Stimulated activated CD4-positive, alpha-beta T cell treated with anti-CD3 and anti-CD28 coated beads, Interleukin-12 subunit alpha, Interleukin-12 subunit beta, amount 100 ng/mL, for 4 hours (primary cell): ENCODE measurements at regions not wholly inside any gene's neighbourhood (a gene's known extent, or its start where the extent isn't known, plus 50 kb on each side); places are given as distances from the start of the nearest gene placed in this dataset.
"Not testable (repeated sequence)": the region's sequence is repeated elsewhere in the genome, so short reads cannot be mapped to it uniquely, and the experiment has no call there.

Experiments used
- DNase-seq: peaks from one replicate; pipeline ENCODE4 v3.0.0-alpha.2; 2020

DNA sequence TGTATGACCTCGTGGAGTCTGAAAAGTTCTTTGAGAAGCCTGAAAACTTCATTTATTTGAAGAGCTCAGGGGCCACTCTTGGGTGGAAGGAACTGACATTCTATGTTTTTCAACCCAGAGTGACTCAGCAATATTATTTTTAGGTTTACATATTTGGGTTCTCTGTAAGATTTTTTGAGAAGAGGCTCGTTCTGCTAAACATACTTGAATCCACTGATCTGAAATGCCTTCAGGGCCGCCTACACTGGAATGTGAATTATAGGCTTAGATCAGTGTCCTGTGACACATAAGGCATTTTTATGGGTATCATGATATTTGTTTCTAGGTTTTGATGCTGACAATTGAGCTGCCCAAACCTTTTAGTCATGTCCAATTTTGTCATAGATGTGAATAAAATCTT is 86.2 kb downstream of the PSAT1 start:
- no peak for DNase-seq

DNA sequence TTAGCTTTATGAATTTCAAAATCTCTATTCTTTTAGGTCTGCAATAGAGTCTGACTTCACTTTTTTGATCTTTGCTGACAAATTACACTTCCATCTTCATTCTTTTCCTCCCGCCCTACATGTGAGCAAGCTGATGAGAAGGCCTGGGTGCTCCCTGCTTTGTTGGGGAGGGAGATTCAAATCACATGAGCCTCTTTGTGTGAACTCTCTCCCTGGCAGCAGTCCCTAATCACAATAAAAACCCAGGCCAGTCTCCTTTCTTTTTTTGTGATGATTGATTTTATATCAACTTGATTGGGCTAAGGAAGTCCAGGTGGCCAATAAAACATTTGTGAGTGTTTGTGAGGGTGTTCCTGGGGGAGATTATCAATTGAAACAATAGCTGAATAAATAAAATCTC is 89.4 kb downstream of the PSAT1 start:
- DNase-seq: no peak

DNA sequence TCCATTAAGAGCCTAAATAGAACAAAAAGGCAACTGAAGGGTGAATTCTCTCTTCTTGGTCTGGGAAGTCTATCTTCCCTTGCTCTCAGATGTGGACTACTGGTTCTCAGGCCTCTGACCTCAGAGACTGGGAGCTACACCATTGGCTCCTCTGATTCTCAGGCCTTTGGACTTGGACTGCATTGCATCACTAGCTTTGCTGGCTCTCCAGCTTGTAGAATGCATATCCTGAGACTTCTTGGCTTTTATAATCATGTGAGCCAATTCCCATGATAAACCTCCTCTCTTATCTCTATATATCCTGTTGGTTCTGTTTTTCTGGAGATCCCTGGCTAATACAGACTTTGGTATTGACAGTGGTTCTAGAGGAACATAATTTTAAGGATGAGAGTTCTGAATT is 89.8 kb downstream of the PSAT1 start:
- DNase-seq: no peak

DNA sequence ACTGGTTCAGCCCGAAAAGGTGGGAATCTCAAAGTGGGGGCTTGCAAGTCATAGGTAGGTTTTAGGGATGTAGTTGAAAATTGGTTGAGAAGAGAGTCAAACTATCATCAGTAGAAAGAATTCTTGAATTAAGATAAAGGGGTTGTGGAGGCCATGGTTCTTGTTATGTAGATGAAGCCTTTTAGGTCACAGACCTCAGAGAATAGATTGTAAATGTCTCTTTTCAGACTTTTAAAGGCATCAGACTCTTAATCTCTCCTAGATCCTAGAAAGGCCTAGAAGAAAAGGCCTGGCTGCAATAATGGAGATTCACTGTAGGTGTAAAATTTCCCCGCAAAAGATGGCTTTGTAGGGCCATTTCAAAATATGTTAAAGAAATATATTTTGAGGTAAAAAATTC is 96.4 kb downstream of the PSAT1 start:
- no peak for DNase-seq

DNA sequence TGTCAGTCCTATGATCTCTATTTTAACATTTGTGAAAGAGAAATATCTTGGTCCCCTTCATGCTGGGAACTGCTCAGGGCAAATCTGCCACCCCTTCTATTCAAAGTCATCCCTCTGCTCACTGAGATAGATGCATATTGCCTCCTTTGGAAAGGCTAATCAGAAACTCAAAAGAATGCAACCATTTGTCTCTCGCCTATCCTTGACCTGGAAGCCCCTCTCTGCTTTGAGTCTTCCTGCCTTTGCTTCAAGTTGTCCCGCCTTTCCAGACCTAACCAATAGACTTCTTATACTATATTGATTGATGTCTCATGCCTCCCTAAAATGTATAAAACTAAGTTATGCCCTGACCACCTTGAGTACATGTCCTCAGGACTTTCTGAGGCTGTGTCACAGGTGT is 97.0 kb downstream of the PSAT1 start:
- DNase-seq: no peak

DNA sequence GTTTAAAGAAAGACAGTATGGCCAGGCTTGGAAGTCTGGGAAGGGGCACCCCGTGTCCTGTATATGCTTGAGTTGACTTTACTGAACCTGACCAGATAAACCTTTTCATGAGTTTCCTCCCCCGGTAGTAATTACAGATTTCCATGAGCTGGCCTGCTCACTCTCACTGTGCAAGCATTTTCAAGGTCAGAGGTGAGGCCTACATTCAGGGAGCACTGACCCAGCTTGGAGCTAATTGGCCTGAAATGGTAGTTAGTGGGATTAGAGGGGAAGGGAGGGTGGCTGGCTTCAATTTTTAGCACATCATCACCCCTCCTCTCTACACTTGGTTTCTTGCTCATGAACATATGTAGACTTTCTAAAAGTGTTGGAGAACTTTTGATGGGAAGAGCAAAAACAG is 99.2 kb downstream of the PSAT1 start:
- no peak for DNase-seq

DNA sequence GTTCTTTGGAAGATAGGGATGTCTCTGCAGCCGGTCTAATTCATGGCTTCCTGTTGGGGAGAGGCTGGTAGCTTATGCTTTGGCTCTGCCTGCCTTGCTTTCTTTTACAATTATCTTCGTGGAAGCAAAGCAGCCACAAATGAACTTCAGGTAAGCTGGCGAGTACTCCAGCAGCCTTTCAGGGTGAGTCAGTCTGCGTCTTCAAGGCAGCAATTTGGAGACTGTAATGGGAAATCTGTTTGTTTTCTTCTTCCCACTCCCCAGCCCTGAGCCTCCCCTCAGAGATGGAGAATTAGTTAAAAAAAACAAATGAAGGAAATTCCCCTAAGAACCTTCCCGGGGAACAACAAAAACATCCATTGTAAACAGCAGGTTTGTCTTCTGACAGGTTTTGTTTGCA is 100.1 kb downstream of the PSAT1 start:
- DNase-seq: no peak

DNA sequence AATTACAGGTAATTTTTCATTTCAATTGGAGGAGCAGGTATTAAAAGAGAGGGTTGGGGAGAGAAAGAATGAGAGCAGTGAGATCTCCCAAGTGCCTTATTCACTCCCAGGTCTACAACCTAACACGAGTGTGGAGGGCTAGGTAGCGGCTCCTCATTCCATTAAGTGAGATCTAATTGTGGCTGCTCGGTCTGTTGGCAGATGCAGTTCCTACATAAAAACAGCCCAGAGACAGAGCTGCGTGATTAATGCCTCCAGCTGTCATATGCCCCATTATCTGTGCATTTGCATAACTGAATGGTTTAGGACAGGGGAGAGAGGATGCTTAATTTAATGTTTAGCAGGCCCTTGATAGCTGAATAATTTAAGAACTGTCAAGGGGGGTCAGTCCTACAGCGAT is 100.5 kb downstream of the PSAT1 start:
- DNase-seq: no peak

DNA sequence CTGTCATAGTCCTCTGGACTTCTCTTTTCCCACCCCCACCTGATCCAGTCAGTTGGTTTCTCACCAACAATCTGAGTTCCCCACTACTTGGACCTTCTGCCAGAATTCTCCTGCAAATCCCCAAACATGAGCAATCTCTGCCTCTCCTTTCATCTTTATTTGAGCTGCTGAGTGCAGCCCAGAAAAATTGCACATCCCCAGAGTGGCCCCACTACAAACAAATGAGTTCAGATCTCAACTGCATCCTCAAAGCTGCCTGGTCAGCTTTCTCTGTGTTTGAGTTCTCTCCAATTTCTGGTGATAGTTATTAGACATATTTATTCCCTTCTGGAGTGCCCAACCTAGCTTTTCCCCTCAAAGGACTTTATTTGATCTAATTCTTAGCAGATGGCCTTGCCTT is 102.2 kb downstream of the PSAT1 start:
- no peak for DNase-seq

DNA sequence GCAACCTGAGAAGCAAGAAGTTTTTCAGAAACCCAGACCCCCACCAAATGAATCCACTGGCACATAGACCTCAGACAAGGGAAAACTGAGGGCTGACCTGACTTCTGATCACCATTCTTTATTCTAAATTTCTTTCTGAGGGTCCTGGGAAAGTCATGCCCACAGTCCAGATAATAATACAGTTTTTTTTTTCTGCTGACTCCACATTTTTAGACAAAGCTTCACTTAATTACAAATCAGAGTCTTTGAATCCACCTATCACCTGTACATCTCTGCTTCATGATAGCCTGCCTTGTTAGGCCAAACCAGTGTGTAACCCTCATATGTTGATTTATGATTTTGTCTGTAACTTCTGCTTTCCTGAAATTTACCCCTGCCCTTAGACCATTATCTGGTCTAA is 103.6 kb downstream of the PSAT1 start:
- DNase-seq: no peak

DNA sequence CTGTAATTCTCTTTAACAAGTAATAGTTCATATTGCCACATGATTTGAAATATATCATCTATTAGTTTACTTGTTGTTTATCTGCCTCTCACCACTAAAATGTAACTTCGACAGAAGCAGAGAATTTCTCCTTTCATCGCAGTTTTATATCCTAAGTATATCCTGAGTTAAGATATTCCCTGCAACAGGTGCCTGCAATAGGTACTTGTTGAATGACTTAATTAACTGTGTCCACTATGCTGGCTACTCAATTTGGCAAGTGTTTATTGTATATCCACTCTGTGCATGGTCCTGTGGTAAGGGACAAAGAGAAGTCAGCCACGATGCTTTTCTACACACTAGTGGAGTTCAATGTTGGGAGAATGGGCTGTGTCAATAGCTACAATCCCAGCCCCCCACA is 108.5 kb downstream of the PSAT1 start:
- no peak for DNase-seq

DNA sequence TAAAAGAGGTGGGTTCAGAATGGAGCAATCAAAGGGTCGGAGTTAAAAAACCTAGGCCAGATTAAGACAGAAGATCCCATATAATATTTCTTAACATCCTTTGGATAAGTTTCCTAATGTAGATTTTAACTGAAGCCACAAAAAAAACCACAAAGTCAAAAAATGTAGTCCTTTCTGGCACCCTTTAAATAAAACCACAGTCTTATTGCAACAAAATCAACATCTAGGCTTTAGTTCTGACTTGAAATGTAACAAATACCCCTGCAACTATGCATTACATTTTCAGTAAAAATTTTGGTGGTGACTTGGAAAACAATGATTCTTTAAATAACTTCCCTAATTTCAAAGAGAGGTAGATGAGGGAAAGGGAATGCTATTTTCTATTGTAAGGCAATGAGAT is 109.2 kb downstream of the PSAT1 start:
- no peak for DNase-seq

DNA sequence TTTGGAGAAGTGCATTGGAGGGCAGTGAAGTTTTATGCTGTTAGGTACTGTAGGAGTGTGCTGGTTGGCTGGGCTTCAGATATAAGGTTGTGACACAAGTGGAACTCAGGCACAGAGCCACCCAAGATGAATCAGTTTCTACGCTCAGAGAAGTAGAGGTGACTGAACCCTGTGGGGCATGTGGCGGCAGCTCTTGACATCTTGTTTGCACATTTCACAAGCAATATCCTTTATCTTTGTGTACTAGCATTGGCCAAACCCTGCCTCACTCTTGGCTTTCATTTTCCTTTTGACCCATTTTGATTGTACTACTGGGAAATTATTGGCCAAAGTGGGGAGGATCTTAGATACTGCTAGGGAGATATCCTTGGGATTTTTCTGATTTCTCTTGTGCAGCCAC is 110.0 kb downstream of the PSAT1 start:
- no peak for DNase-seq

DNA sequence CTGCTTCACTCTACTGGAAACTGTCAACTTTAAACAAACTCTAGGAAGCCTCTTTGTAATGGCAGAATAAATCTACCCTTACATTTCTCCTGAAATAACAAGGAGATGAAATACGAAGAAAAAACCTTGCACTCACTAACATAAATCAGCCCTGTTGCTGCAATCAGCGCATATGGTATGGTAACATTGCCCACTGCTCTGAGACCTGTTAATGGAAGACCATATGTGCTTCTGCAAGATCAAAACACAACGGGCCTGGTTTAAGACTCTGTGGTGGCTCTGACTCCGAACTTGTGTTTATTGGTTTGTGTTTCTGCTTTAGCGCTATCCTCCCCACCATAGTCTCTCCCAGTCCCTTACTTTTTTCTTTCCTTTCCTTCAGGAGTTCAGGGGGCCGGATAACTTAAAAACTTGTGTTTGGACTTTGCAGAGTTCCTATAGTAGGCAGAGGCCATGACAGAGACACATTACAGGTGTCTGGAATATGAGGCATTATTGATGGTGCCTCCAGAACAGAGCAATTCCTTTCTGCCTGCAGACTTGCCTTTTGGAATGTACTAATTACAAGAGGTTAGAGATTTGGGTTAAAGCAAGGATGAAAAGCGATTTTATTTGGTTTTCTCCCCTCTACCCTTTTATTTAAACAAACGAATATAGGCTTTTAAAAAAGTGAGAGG is 110.8 kb downstream of the PSAT1 start:
- no peak for DNase-seq

DNA sequence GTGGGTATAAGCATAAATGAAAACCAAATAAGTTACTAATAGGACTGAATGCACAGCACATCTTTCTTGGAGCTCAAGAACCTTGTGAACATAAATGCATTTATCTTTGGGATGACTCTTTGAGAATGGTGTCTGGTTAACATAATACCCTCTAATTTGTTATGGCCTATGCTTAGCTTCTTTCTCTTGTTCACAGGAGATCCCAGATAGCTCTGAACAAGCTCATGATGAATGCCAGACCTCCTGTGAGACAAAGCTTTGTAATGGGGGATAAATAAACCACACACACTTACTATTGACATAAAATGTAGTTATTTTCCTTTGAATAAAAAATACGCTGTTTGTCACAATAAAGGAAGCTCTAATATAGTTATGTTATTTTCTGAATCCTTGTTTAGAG is 111.5 kb downstream of the PSAT1 start:
- DNase-seq: no peak

DNA sequence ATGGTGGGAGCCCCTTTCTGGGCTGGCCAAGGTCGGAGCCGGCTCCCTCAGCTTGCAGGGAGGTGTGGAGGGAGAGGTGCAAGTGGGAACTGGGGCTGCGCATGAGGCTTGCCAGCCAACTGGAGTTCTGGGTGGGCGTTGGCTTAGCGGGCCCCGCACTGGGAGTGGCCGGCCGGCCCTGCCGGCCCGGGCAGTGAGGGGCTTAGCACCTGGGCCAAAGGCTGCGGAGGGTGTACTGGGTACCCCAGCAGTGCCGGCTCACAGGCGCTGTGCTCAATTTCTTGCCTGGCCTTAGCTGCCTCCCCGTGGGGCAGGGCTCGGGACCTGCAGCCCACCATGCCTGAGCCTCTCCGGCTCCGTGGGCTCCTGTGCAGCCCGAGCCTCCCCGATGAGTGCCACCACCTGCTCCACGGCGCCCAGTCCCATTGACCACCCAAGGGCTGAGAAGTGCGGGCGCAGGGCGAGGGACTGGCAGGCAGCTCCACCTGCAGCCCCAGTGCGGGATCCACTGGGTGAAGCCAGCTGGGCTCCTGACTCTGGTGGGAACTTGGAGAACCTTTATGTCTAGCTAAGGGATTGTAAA is 113.1 kb downstream of the PSAT1 start:
- DNase-seq: not testable (repeated sequence)

DNA sequence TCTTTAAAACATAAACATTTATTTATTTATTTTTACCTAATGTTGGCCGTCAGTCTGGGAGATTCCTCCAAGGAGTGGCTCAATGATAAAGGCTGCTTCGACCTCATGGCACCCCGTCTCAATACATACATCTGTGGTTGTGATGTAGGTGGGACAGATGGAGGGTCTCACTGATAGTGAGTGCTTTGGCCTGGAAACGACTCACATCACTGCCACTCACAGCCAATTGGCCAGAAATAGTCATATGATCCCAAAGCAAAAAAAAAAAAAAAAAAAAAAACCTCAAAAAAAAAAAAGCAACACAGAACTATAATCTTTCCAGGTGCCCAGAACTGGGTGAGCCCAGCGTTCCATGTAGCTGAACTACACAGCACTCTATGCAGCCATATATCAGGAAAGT is 125.4 kb downstream of the PSAT1 start:
- DNase-seq: no peak

DNA sequence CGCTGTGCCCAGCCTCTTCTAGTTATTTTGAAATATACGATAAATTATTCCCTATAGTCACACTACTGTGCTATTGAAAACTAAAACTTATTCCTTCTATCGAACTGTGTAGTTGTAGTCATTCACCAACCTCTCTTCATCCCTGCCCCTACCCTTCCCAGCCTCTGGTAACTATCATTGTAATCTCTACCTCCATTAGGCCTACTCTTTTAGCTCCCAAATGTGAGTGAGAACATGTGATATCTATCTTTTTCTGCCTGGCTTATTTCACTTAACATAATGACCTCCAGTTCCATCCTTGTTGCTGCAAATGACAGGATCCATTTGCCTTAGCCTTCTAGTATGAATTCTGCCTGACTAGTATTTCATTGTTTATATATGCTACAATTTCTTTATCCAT is 127.4 kb downstream of the PSAT1 start:
- DNase-seq: no peak

DNA sequence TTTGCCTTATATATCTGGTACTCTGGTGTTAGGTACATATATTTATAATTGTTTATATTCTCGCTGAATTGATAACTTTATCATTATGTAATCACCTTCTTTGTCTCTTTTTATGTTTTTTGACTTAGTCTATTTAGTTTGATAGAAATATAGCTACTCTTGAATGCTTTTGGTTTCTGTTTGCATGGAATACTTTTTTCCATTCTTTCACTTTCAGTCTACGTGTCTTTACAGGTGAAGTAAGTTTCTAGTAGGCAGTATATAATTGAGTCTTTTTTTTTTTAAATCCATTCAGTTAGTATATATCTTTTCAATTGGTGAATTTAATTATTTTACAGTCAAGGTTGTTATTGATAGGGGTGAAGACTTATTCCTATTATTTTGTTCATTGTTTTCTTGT is 131.7 kb downstream of the PSAT1 start:
- no peak for DNase-seq

DNA sequence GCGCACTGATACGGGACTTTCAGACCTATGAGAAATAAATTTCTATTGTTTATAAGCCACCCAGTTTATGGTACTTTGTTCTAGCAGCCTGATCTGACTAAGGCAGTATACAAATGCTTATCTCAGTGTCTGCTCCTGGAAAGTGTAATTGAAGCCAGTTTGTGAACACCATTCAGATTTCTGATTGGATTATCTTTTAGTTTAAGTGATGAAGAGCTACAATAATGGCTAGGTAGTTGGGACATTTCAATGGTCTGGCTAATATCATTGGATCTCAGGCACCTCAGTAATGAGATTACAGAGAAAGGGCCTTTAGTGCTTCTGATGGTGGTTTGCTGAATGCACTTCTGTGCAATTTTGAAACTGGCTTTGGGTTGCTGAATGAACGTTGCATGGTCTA is 133.5 kb downstream of the PSAT1 start:
- no peak for DNase-seq

DNA sequence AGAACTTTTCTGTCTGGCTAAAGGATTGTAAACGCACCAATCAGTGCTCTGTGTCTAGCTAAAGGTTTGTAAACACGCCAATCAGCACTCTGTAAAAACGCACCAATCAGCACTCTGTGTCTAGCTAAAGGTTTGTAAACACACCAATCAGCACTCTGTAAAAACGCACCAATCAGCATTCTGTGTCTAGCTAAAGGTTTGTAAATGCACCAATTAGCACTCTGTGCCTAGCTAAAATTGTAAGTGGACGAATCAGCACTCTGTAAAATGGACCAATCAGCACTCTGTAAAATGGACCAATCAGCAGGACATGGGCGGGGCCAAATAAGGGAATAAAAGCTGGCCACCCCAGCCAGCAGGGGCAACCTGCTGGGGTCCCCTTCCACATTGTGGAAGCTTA is 134.1 kb downstream of the PSAT1 start:
- not testable (repeated sequence) for DNase-seq

DNA sequence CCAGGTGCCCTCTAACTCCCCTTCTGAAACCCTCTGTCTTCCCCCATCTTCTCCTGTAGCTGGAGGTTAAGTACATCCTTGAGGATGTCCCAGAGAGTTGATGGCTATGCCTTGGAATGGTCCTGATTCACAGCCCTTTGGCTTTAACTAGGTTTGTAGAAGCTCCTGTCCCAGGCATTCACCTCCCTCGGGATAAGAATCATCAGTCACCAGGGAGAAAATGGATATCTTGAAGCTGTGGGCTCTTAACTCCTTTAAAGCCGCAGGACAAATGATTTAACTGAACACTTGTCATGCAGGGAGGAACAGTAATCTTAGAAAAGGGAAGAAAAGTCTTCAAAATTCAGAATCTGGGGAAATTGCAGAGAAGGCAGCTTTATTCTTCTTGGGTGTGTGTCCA is 139.9 kb downstream of the PSAT1 start:
- DNase-seq: no peak

DNA sequence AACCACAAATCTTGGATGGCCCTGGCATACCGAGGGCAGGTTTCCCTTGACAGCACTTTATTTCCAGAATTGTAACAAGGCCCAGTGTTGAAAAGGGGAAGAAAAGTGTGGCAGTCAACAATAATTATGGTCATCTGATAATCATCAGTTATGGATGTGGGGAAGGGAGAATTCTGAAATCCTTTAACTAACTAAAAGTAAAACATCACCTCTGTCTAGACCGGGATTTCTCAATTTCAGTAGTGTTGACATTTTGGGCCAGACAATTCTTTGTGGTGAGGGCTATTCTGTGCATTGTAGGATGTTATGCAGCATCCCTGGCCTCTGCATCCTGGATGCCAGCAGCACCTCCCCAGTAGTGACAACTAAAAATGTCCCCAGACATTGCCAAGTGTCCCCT is 140.4 kb downstream of the PSAT1 start:
- DNase-seq: no peak

DNA sequence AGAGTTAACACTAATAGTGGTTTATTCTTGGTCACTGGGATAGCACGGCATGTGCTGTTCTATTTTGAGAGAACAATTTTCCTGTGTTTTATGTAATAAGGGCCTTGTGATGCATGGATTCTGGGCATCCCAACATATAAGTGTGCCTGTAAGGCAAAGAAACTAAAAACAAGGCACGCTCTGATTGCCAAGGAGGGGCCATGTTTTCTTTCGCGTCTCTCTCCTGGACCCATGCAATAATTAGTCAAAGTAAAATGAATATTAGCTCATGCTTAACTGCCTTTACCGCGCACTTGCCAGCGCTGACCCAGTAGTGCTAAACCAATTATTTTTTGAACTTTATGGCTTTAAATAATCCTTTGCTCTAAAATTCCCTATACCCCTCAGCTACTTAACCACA is 140.9 kb downstream of the PSAT1 start:
- no peak for DNase-seq

DNA sequence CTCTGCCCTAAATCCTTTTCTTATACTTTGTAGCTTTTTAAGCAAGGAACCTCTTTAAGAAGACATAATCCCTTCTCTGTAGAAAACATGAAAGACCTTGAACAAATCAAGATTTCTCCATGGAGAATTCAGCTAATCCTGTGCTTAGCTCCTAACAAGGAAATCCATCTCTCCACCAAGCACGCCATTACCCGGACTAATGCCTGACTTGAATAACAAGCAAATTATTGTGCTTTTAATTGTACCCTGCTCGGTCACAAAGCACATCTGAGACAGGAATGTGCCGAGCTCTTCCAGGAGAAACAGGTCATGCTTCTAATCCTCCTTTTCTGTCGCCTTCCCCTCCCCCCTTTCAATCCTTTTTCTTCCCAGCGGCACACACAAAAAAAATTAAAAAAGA is 141.3 kb downstream of the PSAT1 start:
- no peak for DNase-seq
